ENCODE measurements at regions not wholly inside any gene's neighbourhood (a gene's known extent, or its start where the extent isn't known, plus 50 kb on each side); places are given as distances from the start of the nearest gene placed in this dataset.

- TF ChIP-seq HDGF (IDR thresholded peaks at IDR 0.05; ENCODE audit: borderline replicate concordance) (no peak), LEF1 (IDR thresholded peaks at IDR 0.05; ENCODE audit: borderline replicate concordance) (no peak), SP1 (IDR thresholded peaks at IDR 0.05) (no peak), BHLHE40 (IDR thresholded peaks at IDR 0.05; ENCODE audit: borderline replicate concordance) (no peak), TARDBP (IDR thresholded peaks at IDR 0.05) (no peak), CTBP1 (IDR thresholded peaks at IDR 0.05; ENCODE audit: borderline replicate concordance) (no peak), ARNT (IDR thresholded peaks at IDR 0.05) (no peak), FOXA1 (IDR thresholded peaks at IDR 0.05) (no peak), L3MBTL2 (conservative IDR thresholded peaks at IDR 0.05) (no peak), ELF4 (IDR thresholded peaks at IDR 0.05) (no peak), ZNF384 (IDR thresholded peaks at IDR 0.05) (no peak), SUZ12 (IDR thresholded peaks at IDR 0.05) (no peak), FOXM1 (IDR thresholded peaks at IDR 0.05; ENCODE audit: borderline replicate concordance) (no peak)
- ChIA-PET POLR2A (no interaction called here), CTCF (no interaction called here)
- no peak for DNase-seq (ENCODE audit: extremely low spot score)
These were observed 244.9 kb downstream of the THBS2 start for GRCh38 chr6:169008641-169009257.

- POLR2A ChIA-PET, result no interaction called here
- TF ChIP-seq SP1 (IDR thresholded peaks at IDR 0.05), result no peak
- TF ChIP-seq ARNT (IDR thresholded peaks at IDR 0.05), result no peak
- TF ChIP-seq CTBP1 (IDR thresholded peaks at IDR 0.05; ENCODE audit: borderline replicate concordance), result no peak
- no peak for DNase-seq (ENCODE audit: extremely low spot score)
- CTCF ChIA-PET, result no interaction called here
These were observed 248.5 kb downstream of the THBS2 start for GRCh38 chr6:169005166-169005565.

- ChIA-PET CTCF (no interaction called here), POLR2A (no interaction called here)
- DNase-seq (ENCODE audit: extremely low spot score), result no peak
- no peak for TF ChIP-seq SUZ12 (IDR thresholded peaks at IDR 0.05)
- no peak for TF ChIP-seq ARNT (IDR thresholded peaks at IDR 0.05)
- TF ChIP-seq NFRKB (IDR thresholded peaks at IDR 0.05), result no peak
- no peak for TF ChIP-seq TARDBP (IDR thresholded peaks at IDR 0.05)
- TF ChIP-seq ZNF384 (IDR thresholded peaks at IDR 0.05), result no peak
- TF ChIP-seq L3MBTL2 (conservative IDR thresholded peaks at IDR 0.05), result no peak
- no peak for TF ChIP-seq FOXM1 (IDR thresholded peaks at IDR 0.05; ENCODE audit: borderline replicate concordance)
- no peak for TF ChIP-seq CTBP1 (IDR thresholded peaks at IDR 0.05; ENCODE audit: borderline replicate concordance)
These were observed 253.6 kb downstream of the THBS2 start for GRCh38 chr6:169000022-169000421.

- TF ChIP-seq NFRKB (IDR thresholded peaks at IDR 0.05) (no peak), TARDBP (IDR thresholded peaks at IDR 0.05) (no peak), FOXM1 (IDR thresholded peaks at IDR 0.05; ENCODE audit: borderline replicate concordance) (no peak), ELF4 (IDR thresholded peaks at IDR 0.05) (no peak), HDGF (IDR thresholded peaks at IDR 0.05; ENCODE audit: borderline replicate concordance) (no peak), SP1 (IDR thresholded peaks at IDR 0.05) (no peak), FOXK2 (IDR thresholded peaks at IDR 0.05) (no peak)
- ChIA-PET CTCF (no interaction called here), POLR2A (no interaction called here)
- DNase-seq (ENCODE audit: extremely low spot score), result no peak
These were observed 254.3 kb downstream of the THBS2 start for GRCh38 chr6:168999392-168999791.

- ChIA-PET POLR2A (no interaction called here), CTCF (no interaction called here)
- no peak for DNase-seq (ENCODE audit: extremely low spot score)
- TF ChIP-seq NFRKB (IDR thresholded peaks at IDR 0.05) (no peak), SP1 (IDR thresholded peaks at IDR 0.05) (no peak), ARNT (IDR thresholded peaks at IDR 0.05) (no peak), CTBP1 (IDR thresholded peaks at IDR 0.05; ENCODE audit: borderline replicate concordance) (no peak), FOXA1 (IDR thresholded peaks at IDR 0.05) (no peak), PKNOX1 (IDR thresholded peaks at IDR 0.05) (no peak), LEF1 (IDR thresholded peaks at IDR 0.05; ENCODE audit: borderline replicate concordance) (no peak), L3MBTL2 (conservative IDR thresholded peaks at IDR 0.05) (no peak), TARDBP (IDR thresholded peaks at IDR 0.05) (no peak), FOXK2 (IDR thresholded peaks at IDR 0.05) (no peak), ELF4 (IDR thresholded peaks at IDR 0.05) (no peak), ZNF384 (IDR thresholded peaks at IDR 0.05) (no peak), BHLHE40 (IDR thresholded peaks at IDR 0.05; ENCODE audit: borderline replicate concordance) (no peak), HDGF (IDR thresholded peaks at IDR 0.05; ENCODE audit: borderline replicate concordance) (no peak), FOXM1 (IDR thresholded peaks at IDR 0.05; ENCODE audit: borderline replicate concordance) (no peak), SUZ12 (IDR thresholded peaks at IDR 0.05) (no peak)
These were observed 257.4 kb downstream of the THBS2 start for GRCh38 chr6:168996356-168996625.

GRCh38 chr6:168995526-168996355 is 257.9 kb downstream of the THBS2 start:
- no peak for DNase-seq (ENCODE audit: extremely low spot score)
- TF ChIP-seq BHLHE40 (IDR thresholded peaks at IDR 0.05; ENCODE audit: borderline replicate concordance) (no peak), ZNF384 (IDR thresholded peaks at IDR 0.05) (no peak), FOXK2 (IDR thresholded peaks at IDR 0.05) (no peak), TARDBP (IDR thresholded peaks at IDR 0.05) (no peak), L3MBTL2 (conservative IDR thresholded peaks at IDR 0.05) (no peak), ELF4 (IDR thresholded peaks at IDR 0.05) (no peak), CTBP1 (IDR thresholded peaks at IDR 0.05; ENCODE audit: borderline replicate concordance) (no peak), NFRKB (IDR thresholded peaks at IDR 0.05) (no peak)
- POLR2A ChIA-PET, result no interaction called here
- CTCF ChIA-PET, result no interaction called here

- POLR2A ChIA-PET, result no interaction called here
- DNase-seq (ENCODE audit: extremely low spot score), result no peak
- TF ChIP-seq L3MBTL2 (conservative IDR thresholded peaks at IDR 0.05) (no peak), ELF4 (IDR thresholded peaks at IDR 0.05) (no peak), FOXM1 (IDR thresholded peaks at IDR 0.05; ENCODE audit: borderline replicate concordance) (no peak), ARNT (IDR thresholded peaks at IDR 0.05) (no peak), ZNF384 (IDR thresholded peaks at IDR 0.05) (no peak), FOXA1 (IDR thresholded peaks at IDR 0.05) (no peak), NFRKB (IDR thresholded peaks at IDR 0.05) (no peak), SP1 (IDR thresholded peaks at IDR 0.05) (no peak), CTBP1 (IDR thresholded peaks at IDR 0.05; ENCODE audit: borderline replicate concordance) (no peak), FOXK2 (IDR thresholded peaks at IDR 0.05) (no peak), HDGF (IDR thresholded peaks at IDR 0.05; ENCODE audit: borderline replicate concordance) (no peak), PKNOX1 (IDR thresholded peaks at IDR 0.05) (no peak), BHLHE40 (IDR thresholded peaks at IDR 0.05; ENCODE audit: borderline replicate concordance) (no peak), TARDBP (IDR thresholded peaks at IDR 0.05) (no peak), SUZ12 (IDR thresholded peaks at IDR 0.05) (no peak), LEF1 (IDR thresholded peaks at IDR 0.05; ENCODE audit: borderline replicate concordance) (no peak)
- CTCF ChIA-PET, result no interaction called here
These were observed 258.7 kb downstream of the THBS2 start for GRCh38 chr6:168994956-168995355.
